PC-3 (cell line): ENCODE measurements at regions not wholly inside any gene's neighbourhood (a gene's known extent, or its start where the extent isn't known, plus 50 kb on each side); places are given as distances from the start of the nearest gene placed in this dataset.

Source experiments
- ATAC-seq: fragments of 200-7000 bp; cut with Tn5 transposase; 2 replicates; pipeline ENCODE4 v1.9.1; 2020; ENCODE audit warnings: mild to moderate bottlenecking, moderate library complexity
- BruUV-seq: library from RNA; stranded (reverse); fragments of 400-500 nt; replicated peaks from 2 replicates; lab custom pipeline; 2021; lab: Mats Ljungman, UMichigan
- CTCF ChIA-PET: fragments of 300-600 bp; sonication (Branson Sonifier 250); formaldehyde crosslinking; loops from one replicate; lab custom pipeline; 2022; ENCODE audit warnings: antibody characterized with exemption; lab: Charles Lee
- POLR2A ChIA-PET: fragments of 300-600 bp; sonication (Branson Sonifier 250); formaldehyde crosslinking; loops from one replicate; lab custom pipeline; 2022; ENCODE audit warnings: antibody characterized with exemption; ENCODE audit not compliant: unreplicated experiment; lab: Charles Lee
- DNase-seq: peaks from one replicate; pipeline ENCODE4 v3.0.0-alpha.2; 2015
- H2AFZ ChIP-seq: fragments of 300-600 bp; sonication (generic); 2 replicates; pipeline ENCODE4 v1.6.0; 2016; ENCODE audit warnings: antibody characterized with exemption, low read length
- H3F3A ChIP-seq: fragments of 300-600 bp; sonication (generic); one replicate; pipeline ENCODE4 v1.6.0; 2017; ENCODE audit warnings: antibody characterized with exemption, low read length, control low read depth, mild to moderate bottlenecking; ENCODE audit not compliant: unreplicated experiment
- H3K27ac ChIP-seq: fragments of 300-600 bp; sonication (generic); 2 replicates; pipeline ENCODE4 v1.5.1; 2016; ENCODE audit warnings: mild to moderate bottlenecking, low read length
- H3K27me3 ChIP-seq: fragments of 300-600 bp; sonication (generic); 2 replicates; pipeline ENCODE4 v1.6.1; 2016; ENCODE audit warnings: low read length, mixed read lengths
- H3K36me3 ChIP-seq: fragments of 300-600 bp; sonication (generic); 2 replicates; pipeline ENCODE4 v1.6.1; 2016; ENCODE audit warnings: low read depth, mixed run types, low read length, mixed read lengths
- H3K4me1 ChIP-seq: fragments of 300-600 bp; sonication (generic); 2 replicates; pipeline ENCODE4 v1.5.1; 2016; ENCODE audit warnings: low read length; ENCODE audit not compliant: insufficient read depth
- H3K4me2 ChIP-seq: fragments of 300-600 bp; sonication (generic); 2 replicates; pipeline ENCODE4 v1.6.0; 2016; ENCODE audit warnings: low read length
- H3K4me3 ChIP-seq: fragments of 300-600 bp; sonication (generic); 2 replicates; pipeline ENCODE4 v1.5.1; 2016; ENCODE audit warnings: mild to moderate bottlenecking, low read length, mixed read lengths
- H3K79me2 ChIP-seq: fragments of 300-600 bp; sonication (generic); 2 replicates; pipeline ENCODE4 v1.6.1; 2017; ENCODE audit warnings: low read length, mixed read lengths
- H3K9ac ChIP-seq: fragments of 300-600 bp; sonication (generic); 2 replicates; pipeline ENCODE4 v1.6.0; 2016; ENCODE audit warnings: mild to moderate bottlenecking, low read length
- H3K9me2 ChIP-seq: fragments of 300-600 bp; sonication (generic); replicated peaks from 2 replicates; pipeline ENCODE4 v1.6.1; 2016; ENCODE audit warnings: mixed run types, low read length, mixed read lengths
- H3K9me3 ChIP-seq: fragments of 300-600 bp; sonication (generic); 2 replicates; pipeline ENCODE4 v1.6.1; 2016; ENCODE audit warnings: low read length, mixed read lengths
- H4K20me1 ChIP-seq: fragments of 300-600 bp; sonication (generic); 2 replicates; pipeline ENCODE4 v1.6.1; 2016; ENCODE audit warnings: low read length, mixed read lengths
- CTCF ChIP-seq: fragments of 300-600 bp; sonication (generic); conservative IDR thresholded peaks from 2 replicates; pipeline ENCODE4 v1.5.1; 2017; ENCODE audit warnings: antibody characterized with exemption, low read depth, mild to moderate bottlenecking, low read length
- EZH2 ChIP-seq: fragments of 300-600 bp; sonication (generic); IDR thresholded peaks from one replicate; pipeline ENCODE4 v1.6.1; 2017; ENCODE audit warnings: antibody characterized with exemption, mild to moderate bottlenecking, low read length; ENCODE audit not compliant: unreplicated experiment
- EZH2phosphoT487 ChIP-seq: fragments of 300-600 bp; sonication (generic); IDR thresholded peaks from 2 replicates; pipeline ENCODE4 v1.6.1; 2018; ENCODE audit warnings: mild to moderate bottlenecking, antibody characterized with exemption, low read length, borderline replicate concordance
- intact Hi-C: fragments of 100-400 bp; cut with micrococcal nuclease; formaldehyde crosslinking; loops from 2 replicates; pipeline ENCODE4 v1.9.0; 2023

GRCh38 chr11:23551706-23552105, 691.4 kb upstream of the CCDC179 start:
- no peak overlapping the region for H3K4me3 ChIP-seq
- no peak overlapping the region for H3K4me2 ChIP-seq
- H3K27me3 ChIP-seq = no peaks in the 10 kb centered on the region
- no peak overlapping the region for H2AFZ ChIP-seq
- TF ChIP-seq CTCF (no peak), EZH2 (no peak), EZH2phosphoT487 (no peak)
- no peaks in the 10 kb centered on the region for H3K9me2 ChIP-seq
- no peaks in the 10 kb centered on the region for H3K79me2 ChIP-seq
- CTCF ChIA-PET = no interaction called here
- 0 out of 2 replicates have a peak, but pooled peaks cover 7% of the 10 kb centered on the region for H3K4me1 ChIP-seq
- DNase-seq (no peak), ATAC-seq (no peak)
- H3K36me3 ChIP-seq = no peaks in the 10 kb centered on the region
- H3F3A ChIP-seq = no peaks in the 10 kb centered on the region
- BruUV-seq = no TSS peak
- H3K27ac ChIP-seq = no peak overlapping the region
- POLR2A ChIA-PET = no interaction called here
- H3K9ac ChIP-seq = no peak overlapping the region
- H4K20me1 ChIP-seq = no peaks in the 10 kb centered on the region
- intact Hi-C loops = no loop called here
- no peaks in the 10 kb centered on the region for H3K9me3 ChIP-seq

GRCh38 chr11:23554002-23554401, 693.7 kb upstream of the CCDC179 start:
- Histone ChIP-seq H3K9ac (no peak overlapping the region), H3K4me1 (0 out of 2 replicates have a peak, but pooled peaks cover 7% of the 10 kb centered on the region), H3K79me2 (no peaks in the 10 kb centered on the region), H3K27ac (no peak overlapping the region), H3K4me3 (no peak overlapping the region), H4K20me1 (no peaks in the 10 kb centered on the region), H3K27me3 (no peaks in the 10 kb centered on the region), H3K9me3 (no peaks in the 10 kb centered on the region), H3F3A (no peaks in the 10 kb centered on the region), H2AFZ (no peak overlapping the region), H3K36me3 (no peaks in the 10 kb centered on the region), H3K4me2 (no peak overlapping the region), H3K9me2 (no peaks in the 10 kb centered on the region)
- TF ChIP-seq CTCF = peak; percentile 61
- no peak for TF ChIP-seq EZH2
- ATAC-seq = peak; percentile 46; the same call in 1 of the 2 replicates
- POLR2A ChIA-PET = no interaction called here
- BruUV-seq = no TSS peak
- intact Hi-C loops = no loop called here
- DNase-seq = peak; percentile 37
- CTCF ChIA-PET = no interaction called here

- no peaks in the 10 kb centered on the region for H3K27me3 ChIP-seq
- no peak overlapping the region for H3K4me2 ChIP-seq
- no peak overlapping the region for H3K4me3 ChIP-seq
- no peaks in the 10 kb centered on the region for H3K79me2 ChIP-seq
- no peaks in the 10 kb centered on the region for H4K20me1 ChIP-seq
- POLR2A ChIA-PET = no interaction called here
- no peaks in the 10 kb centered on the region for H3K9me3 ChIP-seq
- CTCF ChIA-PET = no interaction called here
- DNase-seq = peak; percentile 37
- TF ChIP-seq CTCF (no peak), EZH2 (no peak), EZH2phosphoT487 (no peak)
- no peak overlapping the region for H3K27ac ChIP-seq
- H3F3A ChIP-seq = no peaks in the 10 kb centered on the region
- H2AFZ ChIP-seq = no peak overlapping the region
- no TSS peak for BruUV-seq
- ATAC-seq = no peak
- H3K9ac ChIP-seq = no peak overlapping the region
- intact Hi-C loops = no loop called here
- H3K9me2 ChIP-seq = no peaks in the 10 kb centered on the region
- no peaks in the 10 kb centered on the region for H3K36me3 ChIP-seq
- 0 out of 2 replicates have a peak, but pooled peaks cover 7% of the 10 kb centered on the region for H3K4me1 ChIP-seq
These were observed 694.8 kb upstream of the CCDC179 start for GRCh38 chr11:23555085-23555484.
